GM12878 (cell line): ENCODE measurements at regions not wholly inside any gene's neighbourhood (a gene's known extent, or its start where the extent isn't known, plus 50 kb on each side); places are given as distances from the start of the nearest gene placed in this dataset.

Source experiments
- ATAC-seq: fragments of 200-7000 bp; cut with Tn5 transposase; 3 replicates; pipeline ENCODE4 v1.9.1; 2020; ENCODE audit warnings: mild to moderate bottlenecking, moderate library complexity
- BruUV-seq: library from RNA; stranded (reverse); fragments of 400-500 nt; replicated peaks from 2 replicates; lab custom pipeline; 2021; lab: Mats Ljungman, UMichigan
- CTCF ChIA-PET: fragments of 300-600 bp; sonication (Branson Sonifier 250); formaldehyde crosslinking; extraction: SDS; loops from one replicate; lab custom pipeline; 2021; ENCODE audit warnings: inconsistent platforms; lab: Yijun Ruan, JAX
- POLR2A ChIA-PET: fragments of 350-600 bp; formaldehyde crosslinking; extraction: SDS; loops from one replicate; lab custom pipeline; 2021; ENCODE audit warnings: inconsistent platforms; lab: Charles Lee
- RAD21 ChIA-PET: fragments of 300-600 bp; sonication (Branson Sonifier 250); formaldehyde crosslinking; loops from one replicate; lab custom pipeline; 2023; ENCODE audit warnings: antibody characterized with exemption; ENCODE audit not compliant: unreplicated experiment; lab: Charles Lee
- SMC1A ChIA-PET: fragments of 300-600 bp; sonication (Branson Sonifier 250); formaldehyde crosslinking; loops from one replicate; lab custom pipeline; 2023; ENCODE audit not compliant: unreplicated experiment, uncharacterized antibody; lab: Charles Lee
- DNase-seq: peaks from one replicate; pipeline ENCODE4 v3.0.0-alpha.2; 2011; ENCODE audit warnings: low read depth, low spot score
- FAIRE-seq: peaks from 3 replicates; lab custom pipeline; 2011; peaks lifted over from hg19 to GRCh38; lab: Jason Lieb, UNC
- H2AFZ ChIP-seq: 2 replicates; pipeline ENCODE4 v1.6.0; 2011; ENCODE audit warnings: low read depth, low read length, control low read depth; ENCODE audit not compliant: control insufficient read depth
- H3K27ac ChIP-seq: 2 replicates; pipeline ENCODE4 v1.5.1; 2011; ENCODE audit warnings: control low read depth; ENCODE audit not compliant: control insufficient read depth, insufficient read depth
- H3K27me3 ChIP-seq, 2 experiments: replicated peaks in 1 of 2; 2 replicates each; pipeline versions ENCODE4 v1.6.0 to v1.6.1; 2011; ENCODE audit warnings: low read length in 1 of 2; ENCODE audit not compliant: control insufficient read depth in 2 of 2, insufficient read depth in 2 of 2
- H3K36me3 ChIP-seq, 2 experiments: 2 replicates each; pipeline ENCODE4 v1.5.1; 2011; ENCODE audit warnings: low read length in 1 of 2; ENCODE audit not compliant: control insufficient read depth in 2 of 2, insufficient read depth in 2 of 2
- H3K4me1 ChIP-seq: 2 replicates; pipeline ENCODE4 v1.6.1; 2011; ENCODE audit warnings: mild to moderate bottlenecking, low read length, moderate library complexity, mixed read lengths; ENCODE audit not compliant: control insufficient read depth, insufficient read depth
- H3K4me2 ChIP-seq: 2 replicates; pipeline ENCODE4 v1.6.0; 2011; ENCODE audit warnings: control low read depth; ENCODE audit not compliant: control insufficient read depth, insufficient read depth
- H3K4me3 ChIP-seq: fragments of 200-600 bp; sonication (generic); 2 replicates; pipeline ENCODE4 v1.5.1; 2016
- H3K79me2 ChIP-seq: 2 replicates; pipeline ENCODE4 v1.6.0; 2011; ENCODE audit warnings: low read length; ENCODE audit not compliant: control insufficient read depth, insufficient read depth
- H3K9ac ChIP-seq: 2 replicates; pipeline ENCODE4 v1.8.0; 2011; ENCODE audit warnings: low read length, control low read depth, mixed read lengths; ENCODE audit not compliant: control insufficient read depth, insufficient read depth
- H3K9me3 ChIP-seq: replicated peaks from 3 replicates; pipeline ENCODE4 v1.5.1; 2011; ENCODE audit warnings: mild to moderate bottlenecking, low read length; ENCODE audit not compliant: control insufficient read depth, insufficient read depth
- H4K20me1 ChIP-seq: 2 replicates; pipeline ENCODE4 v1.6.0; 2011; ENCODE audit not compliant: control insufficient read depth, insufficient read depth
- ESRRA ChIP-seq: IDR thresholded peaks from 2 replicates; pipeline ENCODE4 v1.6.1; 2012; ENCODE audit warnings: mild to moderate bottlenecking, low read length, improper control_type of control experiment
- HDGF ChIP-seq: fragments of 450-650 bp; IDR thresholded peaks from 2 replicates; pipeline ENCODE4 v1.6.1; 2016; ENCODE audit warnings: antibody characterized with exemption
- KDM1A ChIP-seq: fragments of 200-600 bp; sonication (generic); IDR thresholded peaks from 2 replicates; pipeline ENCODE4 v1.6.1; 2016; ENCODE audit warnings: borderline replicate concordance
- MXI1 ChIP-seq: fragments of 150-350 bp; IDR thresholded peaks from 2 replicates; pipeline ENCODE4 v1.6.1; 2011; ENCODE audit warnings: low read depth, mild to moderate bottlenecking, inconsistent platforms, low read length, improper control_type of control experiment
- MYC ChIP-seq: IDR thresholded peaks from 2 replicates; pipeline ENCODE4 v1.6.1; 2011; ENCODE audit warnings: mild to moderate bottlenecking, low read length, moderate library complexity, inconsistent platforms; ENCODE audit not compliant: insufficient read depth, insufficient replicate concordance, insufficient read length, severe bottlenecking
- NFIC ChIP-seq: IDR thresholded peaks from 2 replicates; pipeline ENCODE4 v1.6.1; 2012; ENCODE audit warnings: low read depth, mild to moderate bottlenecking, inconsistent platforms, low read length, moderate library complexity
- PAX8 ChIP-seq: fragments of 450-650 bp; IDR thresholded peaks from 2 replicates; pipeline ENCODE4 v1.6.1; 2017; ENCODE audit warnings: mild to moderate bottlenecking, moderate library complexity
- POLR2AphosphoS5 ChIP-seq: IDR thresholded peaks from 2 replicates; pipeline ENCODE4 v1.6.1; 2011; ENCODE audit warnings: mild to moderate bottlenecking, low read length, inconsistent platforms
- RFX5 ChIP-seq: IDR thresholded peaks from 2 replicates; pipeline ENCODE4 v1.6.1; 2011; ENCODE audit warnings: low read depth, low read length, improper control_type of control experiment
- SP1 ChIP-seq: IDR thresholded peaks from one replicate; pipeline ENCODE4 v1.6.1; 2011; ENCODE audit warnings: low read depth, low read length
- SREBF1 ChIP-seq: IDR thresholded peaks from 2 replicates; pipeline ENCODE4 v1.6.1; 2012; ENCODE audit warnings: mild to moderate bottlenecking, low read length
- STAT3 ChIP-seq: IDR thresholded peaks from 2 replicates; pipeline ENCODE4 v1.6.1; 2011; ENCODE audit warnings: low read depth, low read length, improper control_type of control experiment
- TCF12 ChIP-seq: IDR thresholded peaks from 2 replicates; pipeline ENCODE4 v1.6.1; 2011; ENCODE audit warnings: low read depth, mild to moderate bottlenecking, low read length
- WGBS: methylation state at CpG from one replicate; pipeline ENCODE4 v1.1.6; 2016; ENCODE audit warnings: low lambda C conversion rate; ENCODE audit not compliant: insufficient replicate concordance, insufficient coverage; ENCODE audit errors: missing lambda C conversion rate; 5-methylcytosine and 5-hydroxymethylcytosine counted together
- in situ Hi-C: fragments of 300-500 bp; cut with MboI; formaldehyde crosslinking; loops from 9 replicates; pipeline ENCODE4 v1.14.3; 2018; ENCODE audit warnings: mixed read lengths
- intact Hi-C: fragments of 100-400 bp; cut with micrococcal nuclease; formaldehyde crosslinking; loops from one replicate; pipeline ENCODE4 v1.14.2; 2022; ENCODE audit not compliant: unreplicated experiment
- TF ChIP-seq, protein P1 (sequence below): fragments of 450-650 bp; IDR thresholded peaks from 2 replicates; pipeline ENCODE4 v1.6.1; 2017; ENCODE audit warnings: mild to moderate bottlenecking
- TF ChIP-seq, protein P2 (sequence below): fragments of 450-650 bp; IDR thresholded peaks from 2 replicates; pipeline ENCODE4 v1.6.1; 2017; ENCODE audit warnings: mild to moderate bottlenecking, moderate library complexity

- no peaks in the 10 kb centered on the region for H3K36me3 ChIP-seq
- ChIA-PET POLR2A (no interaction called here), CTCF (no interaction called here), SMC1A (no interaction called here), RAD21 (no interaction called here)
- no peak overlapping the region for H3K27ac ChIP-seq
- intact Hi-C loops = no loop called here
- no peak overlapping the region for H2AFZ ChIP-seq
- H3K9me3 ChIP-seq = no peaks in the 10 kb centered on the region
- H3K4me3 ChIP-seq = no peak overlapping the region
- H3K79me2 ChIP-seq = no peaks in the 10 kb centered on the region
- FAIRE-seq = no peak
- no peaks in the 10 kb centered on the region for H3K4me1 ChIP-seq
- no peak for DNase-seq
- H4K20me1 ChIP-seq = no peaks in the 10 kb centered on the region
- H3K4me2 ChIP-seq = no peak overlapping the region
- TF ChIP-seq KDM1A (no peak), POLR2AphosphoS5 (no peak), MXI1 (no peak)
- WGBS = 93% methylated on average over 1 of the region's 1 CpG
- in situ Hi-C loops = no loop called here
- H3K27me3 ChIP-seq = no peaks in the 10 kb centered on the region
- no peak overlapping the region for H3K9ac ChIP-seq
- BruUV-seq = no TSS peak
- ATAC-seq = no peak
Observed at GRCh38 chr4:91914176-91914804, 389.5 kb upstream of the GRID2 start.

GRCh38 chr4:91916219-91916618 is 387.5 kb upstream of the GRID2 start:
- POLR2A ChIA-PET = no interaction called here
- TF ChIP-seq SP1 = no peak
- no peak for TF ChIP-seq HDGF
- no peak for TF ChIP-seq ESRRA
- no peak for TF ChIP-seq MYC
- TF ChIP-seq, protein P1, sequence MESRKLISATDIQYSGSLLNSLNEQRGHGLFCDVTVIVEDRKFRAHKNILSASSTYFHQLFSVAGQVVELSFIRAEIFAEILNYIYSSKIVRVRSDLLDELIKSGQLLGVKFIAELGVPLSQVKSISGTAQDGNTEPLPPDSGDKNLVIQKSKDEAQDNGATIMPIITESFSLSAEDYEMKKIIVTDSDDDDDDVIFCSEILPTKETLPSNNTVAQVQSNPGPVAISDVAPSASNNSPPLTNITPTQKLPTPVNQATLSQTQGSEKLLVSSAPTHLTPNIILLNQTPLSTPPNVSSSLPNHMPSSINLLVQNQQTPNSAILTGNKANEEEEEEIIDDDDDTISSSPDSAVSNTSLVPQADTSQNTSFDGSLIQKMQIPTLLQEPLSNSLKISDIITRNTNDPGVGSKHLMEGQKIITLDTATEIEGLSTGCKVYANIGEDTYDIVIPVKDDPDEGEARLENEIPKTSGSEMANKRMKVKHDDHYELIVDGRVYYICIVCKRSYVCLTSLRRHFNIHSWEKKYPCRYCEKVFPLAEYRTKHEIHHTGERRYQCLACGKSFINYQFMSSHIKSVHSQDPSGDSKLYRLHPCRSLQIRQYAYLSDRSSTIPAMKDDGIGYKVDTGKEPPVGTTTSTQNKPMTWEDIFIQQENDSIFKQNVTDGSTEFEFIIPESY = no peak
- no peak for TF ChIP-seq SREBF1
- TF ChIP-seq RFX5 = no peak
- no peak for TF ChIP-seq STAT3
- TF ChIP-seq, protein P2, sequence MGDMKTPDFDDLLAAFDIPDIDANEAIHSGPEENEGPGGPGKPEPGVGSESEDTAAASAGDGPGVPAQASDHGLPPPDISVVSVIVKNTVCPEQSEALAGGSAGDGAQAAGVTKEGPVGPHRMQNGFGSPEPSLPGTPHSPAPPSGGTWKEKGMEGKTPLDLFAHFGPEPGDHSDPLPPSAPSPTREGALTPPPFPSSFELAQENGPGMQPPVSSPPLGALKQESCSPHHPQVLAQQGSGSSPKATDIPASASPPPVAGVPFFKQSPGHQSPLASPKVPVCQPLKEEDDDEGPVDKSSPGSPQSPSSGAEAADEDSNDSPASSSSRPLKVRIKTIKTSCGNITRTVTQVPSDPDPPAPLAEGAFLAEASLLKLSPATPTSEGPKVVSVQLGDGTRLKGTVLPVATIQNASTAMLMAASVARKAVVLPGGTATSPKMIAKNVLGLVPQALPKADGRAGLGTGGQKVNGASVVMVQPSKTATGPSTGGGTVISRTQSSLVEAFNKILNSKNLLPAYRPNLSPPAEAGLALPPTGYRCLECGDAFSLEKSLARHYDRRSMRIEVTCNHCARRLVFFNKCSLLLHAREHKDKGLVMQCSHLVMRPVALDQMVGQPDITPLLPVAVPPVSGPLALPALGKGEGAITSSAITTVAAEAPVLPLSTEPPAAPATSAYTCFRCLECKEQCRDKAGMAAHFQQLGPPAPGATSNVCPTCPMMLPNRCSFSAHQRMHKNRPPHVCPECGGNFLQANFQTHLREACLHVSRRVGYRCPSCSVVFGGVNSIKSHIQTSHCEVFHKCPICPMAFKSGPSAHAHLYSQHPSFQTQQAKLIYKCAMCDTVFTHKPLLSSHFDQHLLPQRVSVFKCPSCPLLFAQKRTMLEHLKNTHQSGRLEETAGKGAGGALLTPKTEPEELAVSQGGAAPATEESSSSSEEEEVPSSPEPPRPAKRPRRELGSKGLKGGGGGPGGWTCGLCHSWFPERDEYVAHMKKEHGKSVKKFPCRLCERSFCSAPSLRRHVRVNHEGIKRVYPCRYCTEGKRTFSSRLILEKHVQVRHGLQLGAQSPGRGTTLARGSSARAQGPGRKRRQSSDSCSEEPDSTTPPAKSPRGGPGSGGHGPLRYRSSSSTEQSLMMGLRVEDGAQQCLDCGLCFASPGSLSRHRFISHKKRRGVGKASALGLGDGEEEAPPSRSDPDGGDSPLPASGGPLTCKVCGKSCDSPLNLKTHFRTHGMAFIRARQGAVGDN = no peak
- no peak for TF ChIP-seq NFIC
- no peak for TF ChIP-seq TCF12
- no peak for TF ChIP-seq PAX8

More at GRCh38 chr4:91916219-91916618, 387.5 kb upstream of the GRID2 start:
- Histone ChIP-seq H2AFZ (no peak overlapping the region), H3K4me2 (no peak overlapping the region), H3K9me3 (no peaks in the 10 kb centered on the region), H3K36me3 (no peaks in the 10 kb centered on the region), H3K9ac (no peak overlapping the region), H4K20me1 (no peaks in the 10 kb centered on the region), H3K4me1 (no peaks in the 10 kb centered on the region), H3K79me2 (no peaks in the 10 kb centered on the region), H3K27ac (no peak overlapping the region), H3K4me3 (no peak overlapping the region), H3K27me3 (no peaks in the 10 kb centered on the region)
- ChIA-PET SMC1A (no interaction called here), RAD21 (no interaction called here), CTCF (no interaction called here)
- DNase-seq = no peak
- no peak for ATAC-seq
- BruUV-seq = no TSS peak
- in situ Hi-C loops (no loop called here), intact Hi-C loops (no loop called here)
- no peak for FAIRE-seq
